GM23338 (cell line): ENCODE measurements at regions not wholly inside any gene's neighbourhood (a gene's known extent, or its start where the extent isn't known, plus 50 kb on each side); places are given as distances from the start of the nearest gene placed in this dataset.
"Not testable (repeated sequence)": the region's sequence is repeated elsewhere in the genome, so short reads cannot be mapped to it uniquely, and the experiment has no call there.

Source experiments
- CREB1 ChIP-seq: fragments of 250-450 bp; sonication (Bioruptor Pico); IDR thresholded peaks from 2 replicates; pipeline ENCODE4 v1.5.0; 2020; ENCODE audit warnings: low read depth, mild to moderate bottlenecking, moderate library complexity
- EZH2 ChIP-seq: fragments of 200-600 bp; sonication (generic); IDR thresholded peaks from one replicate; pipeline ENCODE4 v1.8.0; 2017; ENCODE audit warnings: antibody characterized with exemption, mild to moderate bottlenecking, low read depth; ENCODE audit not compliant: unreplicated experiment
- EZH2phosphoT487 ChIP-seq: fragments of 200-600 bp; sonication (generic); IDR thresholded peaks from one replicate; pipeline ENCODE4 v1.8.1; 2018; ENCODE audit warnings: antibody characterized with exemption; ENCODE audit not compliant: unreplicated experiment
- JUNB ChIP-seq: IDR thresholded peaks from one replicate; pipeline ENCODE4 v1.6.1; 2016; ENCODE audit warnings: antibody characterized with exemption; ENCODE audit not compliant: unreplicated experiment
- NANOG ChIP-seq: IDR thresholded peaks from 2 replicates; pipeline ENCODE4 v1.6.1; 2016; ENCODE audit warnings: antibody characterized with exemption, borderline replicate concordance
- POLR2AphosphoS5 ChIP-seq: IDR thresholded peaks from 2 replicates; pipeline ENCODE4 v1.6.1; 2016; ENCODE audit warnings: antibody characterized with exemption, low read depth
- STAT1 ChIP-seq: IDR thresholded peaks from one replicate; pipeline ENCODE4 v1.6.1; 2016; ENCODE audit warnings: antibody characterized with exemption; ENCODE audit not compliant: unreplicated experiment
- ZNF114 ChIP-seq: fragments of 250-450 bp; sonication (Bioruptor Pico); IDR thresholded peaks from 2 replicates; pipeline ENCODE4 v1.5.0; 2020; ENCODE audit warnings: mild to moderate bottlenecking, moderate library complexity
- ZNF331 ChIP-seq: fragments of 250-450 bp; sonication (Bioruptor Pico); IDR thresholded peaks from 2 replicates; pipeline ENCODE4 v1.5.0; 2020; ENCODE audit warnings: low read depth, mild to moderate bottlenecking, moderate library complexity
- TF ChIP-seq, protein P1 (sequence below), 2 experiments: fragments of 200-600 bp in 1 of 2; sonication (generic) in 1 of 2; conservative IDR thresholded peaks; 2 replicates each; pipeline versions ENCODE4 v1.5.1 to v1.6.1; 2016 to 2017; ENCODE audit warnings: antibody characterized with exemption in 2 of 2, low read depth in 2 of 2, mild to moderate bottlenecking in 2 of 2, moderate library complexity in 1 of 2
- TF ChIP-seq, protein P2 (sequence below): IDR thresholded peaks from one replicate; pipeline ENCODE4 v1.6.1; 2018; ENCODE audit warnings: antibody characterized with exemption; ENCODE audit not compliant: unreplicated experiment
- TF ChIP-seq, protein P3 (sequence below): IDR thresholded peaks from 2 replicates; pipeline ENCODE4 v1.6.1; 2016; ENCODE audit warnings: antibody characterized with exemption
- TF ChIP-seq, protein P4 (sequence below): fragments of 250-450 bp; sonication (Bioruptor Pico); IDR thresholded peaks from 2 replicates; pipeline ENCODE4 v1.5.0; 2020; ENCODE audit warnings: mild to moderate bottlenecking, moderate library complexity

DNA sequence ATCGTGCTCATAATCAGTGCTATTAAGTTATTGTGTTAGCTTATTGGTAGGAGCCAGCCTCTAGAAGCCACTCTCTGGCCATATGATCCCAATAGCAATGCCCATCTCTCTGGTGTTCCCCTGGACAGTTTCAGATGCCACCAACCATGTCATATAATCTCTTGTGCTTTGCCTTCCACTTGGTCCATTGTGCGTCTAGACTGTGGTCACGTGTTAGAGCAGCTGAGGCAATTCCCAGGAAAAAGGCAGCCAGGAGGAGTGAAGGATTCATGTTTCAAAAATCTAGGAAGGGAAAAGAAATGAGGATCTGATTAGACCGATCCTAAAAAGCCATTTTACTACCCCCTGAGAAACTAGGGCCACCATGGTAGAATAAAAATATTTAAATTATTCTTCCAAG is 58.6 kb upstream of the AGAP9 start:
- TF ChIP-seq, protein P1, sequence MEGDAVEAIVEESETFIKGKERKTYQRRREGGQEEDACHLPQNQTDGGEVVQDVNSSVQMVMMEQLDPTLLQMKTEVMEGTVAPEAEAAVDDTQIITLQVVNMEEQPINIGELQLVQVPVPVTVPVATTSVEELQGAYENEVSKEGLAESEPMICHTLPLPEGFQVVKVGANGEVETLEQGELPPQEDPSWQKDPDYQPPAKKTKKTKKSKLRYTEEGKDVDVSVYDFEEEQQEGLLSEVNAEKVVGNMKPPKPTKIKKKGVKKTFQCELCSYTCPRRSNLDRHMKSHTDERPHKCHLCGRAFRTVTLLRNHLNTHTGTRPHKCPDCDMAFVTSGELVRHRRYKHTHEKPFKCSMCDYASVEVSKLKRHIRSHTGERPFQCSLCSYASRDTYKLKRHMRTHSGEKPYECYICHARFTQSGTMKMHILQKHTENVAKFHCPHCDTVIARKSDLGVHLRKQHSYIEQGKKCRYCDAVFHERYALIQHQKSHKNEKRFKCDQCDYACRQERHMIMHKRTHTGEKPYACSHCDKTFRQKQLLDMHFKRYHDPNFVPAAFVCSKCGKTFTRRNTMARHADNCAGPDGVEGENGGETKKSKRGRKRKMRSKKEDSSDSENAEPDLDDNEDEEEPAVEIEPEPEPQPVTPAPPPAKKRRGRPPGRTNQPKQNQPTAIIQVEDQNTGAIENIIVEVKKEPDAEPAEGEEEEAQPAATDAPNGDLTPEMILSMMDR (conservative IDR thresholded peaks at IDR 0.05; ENCODE audit: low read depth in 2 of 2), result not testable (repeated sequence)
- not testable (repeated sequence) for TF ChIP-seq EZH2; POLR2AphosphoS5; EZH2phosphoT487; CREB1 (CRISPR knock-in tag); ZNF331 (CRISPR knock-in tag); JUNB; ZNF114 (CRISPR knock-in tag); STAT1; NANOG
- TF ChIP-seq, protein P2, sequence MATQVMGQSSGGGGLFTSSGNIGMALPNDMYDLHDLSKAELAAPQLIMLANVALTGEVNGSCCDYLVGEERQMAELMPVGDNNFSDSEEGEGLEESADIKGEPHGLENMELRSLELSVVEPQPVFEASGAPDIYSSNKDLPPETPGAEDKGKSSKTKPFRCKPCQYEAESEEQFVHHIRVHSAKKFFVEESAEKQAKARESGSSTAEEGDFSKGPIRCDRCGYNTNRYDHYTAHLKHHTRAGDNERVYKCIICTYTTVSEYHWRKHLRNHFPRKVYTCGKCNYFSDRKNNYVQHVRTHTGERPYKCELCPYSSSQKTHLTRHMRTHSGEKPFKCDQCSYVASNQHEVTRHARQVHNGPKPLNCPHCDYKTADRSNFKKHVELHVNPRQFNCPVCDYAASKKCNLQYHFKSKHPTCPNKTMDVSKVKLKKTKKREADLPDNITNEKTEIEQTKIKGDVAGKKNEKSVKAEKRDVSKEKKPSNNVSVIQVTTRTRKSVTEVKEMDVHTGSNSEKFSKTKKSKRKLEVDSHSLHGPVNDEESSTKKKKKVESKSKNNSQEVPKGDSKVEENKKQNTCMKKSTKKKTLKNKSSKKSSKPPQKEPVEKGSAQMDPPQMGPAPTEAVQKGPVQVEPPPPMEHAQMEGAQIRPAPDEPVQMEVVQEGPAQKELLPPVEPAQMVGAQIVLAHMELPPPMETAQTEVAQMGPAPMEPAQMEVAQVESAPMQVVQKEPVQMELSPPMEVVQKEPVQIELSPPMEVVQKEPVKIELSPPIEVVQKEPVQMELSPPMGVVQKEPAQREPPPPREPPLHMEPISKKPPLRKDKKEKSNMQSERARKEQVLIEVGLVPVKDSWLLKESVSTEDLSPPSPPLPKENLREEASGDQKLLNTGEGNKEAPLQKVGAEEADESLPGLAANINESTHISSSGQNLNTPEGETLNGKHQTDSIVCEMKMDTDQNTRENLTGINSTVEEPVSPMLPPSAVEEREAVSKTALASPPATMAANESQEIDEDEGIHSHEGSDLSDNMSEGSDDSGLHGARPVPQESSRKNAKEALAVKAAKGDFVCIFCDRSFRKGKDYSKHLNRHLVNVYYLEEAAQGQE, result not testable (repeated sequence)
- TF ChIP-seq, protein P3, sequence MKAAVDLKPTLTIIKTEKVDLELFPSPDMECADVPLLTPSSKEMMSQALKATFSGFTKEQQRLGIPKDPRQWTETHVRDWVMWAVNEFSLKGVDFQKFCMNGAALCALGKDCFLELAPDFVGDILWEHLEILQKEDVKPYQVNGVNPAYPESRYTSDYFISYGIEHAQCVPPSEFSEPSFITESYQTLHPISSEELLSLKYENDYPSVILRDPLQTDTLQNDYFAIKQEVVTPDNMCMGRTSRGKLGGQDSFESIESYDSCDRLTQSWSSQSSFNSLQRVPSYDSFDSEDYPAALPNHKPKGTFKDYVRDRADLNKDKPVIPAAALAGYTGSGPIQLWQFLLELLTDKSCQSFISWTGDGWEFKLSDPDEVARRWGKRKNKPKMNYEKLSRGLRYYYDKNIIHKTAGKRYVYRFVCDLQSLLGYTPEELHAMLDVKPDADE, result not testable (repeated sequence)
- TF ChIP-seq, protein P4, sequence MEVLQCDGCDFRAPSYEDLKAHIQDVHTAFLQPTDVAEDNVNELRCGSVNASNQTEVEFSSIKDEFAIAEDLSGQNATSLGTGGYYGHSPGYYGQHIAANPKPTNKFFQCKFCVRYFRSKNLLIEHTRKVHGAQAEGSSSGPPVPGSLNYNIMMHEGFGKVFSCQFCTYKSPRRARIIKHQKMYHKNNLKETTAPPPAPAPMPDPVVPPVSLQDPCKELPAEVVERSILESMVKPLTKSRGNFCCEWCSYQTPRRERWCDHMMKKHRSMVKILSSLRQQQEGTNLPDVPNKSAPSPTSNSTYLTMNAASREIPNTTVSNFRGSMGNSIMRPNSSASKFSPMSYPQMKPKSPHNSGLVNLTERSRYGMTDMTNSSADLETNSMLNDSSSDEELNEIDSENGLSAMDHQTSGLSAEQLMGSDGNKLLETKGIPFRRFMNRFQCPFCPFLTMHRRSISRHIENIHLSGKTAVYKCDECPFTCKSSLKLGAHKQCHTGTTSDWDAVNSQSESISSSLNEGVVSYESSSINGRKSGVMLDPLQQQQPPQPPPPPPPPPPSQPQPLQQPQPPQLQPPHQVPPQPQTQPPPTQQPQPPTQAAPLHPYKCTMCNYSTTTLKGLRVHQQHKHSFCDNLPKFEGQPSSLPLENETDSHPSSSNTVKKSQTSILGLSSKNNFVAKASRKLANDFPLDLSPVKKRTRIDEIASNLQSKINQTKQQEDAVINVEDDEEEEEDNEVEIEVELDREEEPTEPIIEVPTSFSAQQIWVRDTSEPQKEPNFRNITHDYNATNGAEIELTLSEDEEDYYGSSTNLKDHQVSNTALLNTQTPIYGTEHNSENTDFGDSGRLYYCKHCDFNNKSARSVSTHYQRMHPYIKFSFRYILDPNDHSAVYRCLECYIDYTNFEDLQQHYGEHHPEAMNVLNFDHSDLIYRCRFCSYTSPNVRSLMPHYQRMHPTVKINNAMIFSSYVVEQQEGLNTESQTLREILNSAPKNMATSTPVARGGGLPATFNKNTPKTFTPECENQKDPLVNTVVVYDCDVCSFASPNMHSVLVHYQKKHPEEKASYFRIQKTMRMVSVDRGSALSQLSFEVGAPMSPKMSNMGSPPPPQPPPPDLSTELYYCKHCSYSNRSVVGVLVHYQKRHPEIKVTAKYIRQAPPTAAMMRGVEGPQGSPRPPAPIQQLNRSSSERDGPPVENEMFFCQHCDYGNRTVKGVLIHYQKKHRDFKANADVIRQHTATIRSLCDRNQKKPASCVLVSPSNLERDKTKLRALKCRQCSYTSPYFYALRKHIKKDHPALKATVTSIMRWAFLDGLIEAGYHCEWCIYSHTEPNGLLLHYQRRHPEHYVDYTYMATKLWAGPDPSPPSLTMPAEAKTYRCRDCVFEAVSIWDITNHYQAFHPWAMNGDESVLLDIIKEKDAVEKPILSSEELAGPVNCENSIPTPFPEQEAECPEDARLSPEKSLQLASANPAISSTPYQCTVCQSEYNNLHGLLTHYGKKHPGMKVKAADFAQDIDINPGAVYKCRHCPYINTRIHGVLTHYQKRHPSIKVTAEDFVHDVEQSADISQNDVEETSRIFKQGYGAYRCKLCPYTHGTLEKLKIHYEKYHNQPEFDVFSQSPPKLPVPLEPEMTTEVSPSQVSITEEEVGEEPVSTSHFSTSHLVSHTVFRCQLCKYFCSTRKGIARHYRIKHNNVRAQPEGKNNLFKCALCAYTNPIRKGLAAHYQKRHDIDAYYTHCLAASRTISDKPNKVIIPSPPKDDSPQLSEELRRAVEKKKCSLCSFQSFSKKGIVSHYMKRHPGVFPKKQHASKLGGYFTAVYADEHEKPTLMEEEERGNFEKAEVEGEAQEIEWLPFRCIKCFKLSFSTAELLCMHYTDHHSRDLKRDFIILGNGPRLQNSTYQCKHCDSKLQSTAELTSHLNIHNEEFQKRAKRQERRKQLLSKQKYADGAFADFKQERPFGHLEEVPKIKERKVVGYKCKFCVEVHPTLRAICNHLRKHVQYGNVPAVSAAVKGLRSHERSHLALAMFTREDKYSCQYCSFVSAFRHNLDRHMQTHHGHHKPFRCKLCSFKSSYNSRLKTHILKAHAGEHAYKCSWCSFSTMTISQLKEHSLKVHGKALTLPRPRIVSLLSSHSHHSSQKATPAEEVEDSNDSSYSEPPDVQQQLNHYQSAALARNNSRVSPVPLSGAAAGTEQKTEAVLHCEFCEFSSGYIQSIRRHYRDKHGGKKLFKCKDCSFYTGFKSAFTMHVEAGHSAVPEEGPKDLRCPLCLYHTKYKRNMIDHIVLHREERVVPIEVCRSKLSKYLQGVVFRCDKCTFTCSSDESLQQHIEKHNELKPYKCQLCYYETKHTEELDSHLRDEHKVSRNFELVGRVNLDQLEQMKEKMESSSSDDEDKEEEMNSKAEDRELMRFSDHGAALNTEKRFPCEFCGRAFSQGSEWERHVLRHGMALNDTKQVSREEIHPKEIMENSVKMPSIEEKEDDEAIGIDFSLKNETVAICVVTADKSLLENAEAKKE, result not testable (repeated sequence)
